GM19193 (cell line): ENCODE measurements at regions not wholly inside any gene's neighbourhood (a gene's known extent, or its start where the extent isn't known, plus 50 kb on each side); places are given as distances from the start of the nearest gene placed in this dataset.

ENCODE experiments used
- POLR2A ChIP-seq: IDR thresholded peaks from 4 replicates; pipeline ENCODE4 v1.6.1; 2011; ENCODE audit not compliant: insufficient read depth, insufficient read length; ENCODE audit errors: extremely low read depth

GRCh38 chr2:207317378-207317984 lies 151.7 kb upstream of the KLF7 start:
- no peak for TF ChIP-seq POLR2A

GRCh38 chr2:207318181-207318628 lies 152.5 kb upstream of the KLF7 start:
- no peak for TF ChIP-seq POLR2A

GRCh38 chr2:207319316-207319715 lies 153.6 kb upstream of the KLF7 start:
- no peak for TF ChIP-seq POLR2A

GRCh38 chr2:207320381-207321159 lies 154.8 kb upstream of the KLF7 start:
- no peak for TF ChIP-seq POLR2A

- no peak for TF ChIP-seq POLR2A
Measured at GRCh38 chr2:207321514-207321913, 155.8 kb upstream of the KLF7 start.

GRCh38 chr2:207324001-207324400 lies 158.3 kb upstream of the KLF7 start:
- TF ChIP-seq POLR2A: no peak

- no peak for TF ChIP-seq POLR2A
Measured at GRCh38 chr2:207327513-207327912, 161.8 kb upstream of the KLF7 start.

- TF ChIP-seq POLR2A: no peak
Measured at GRCh38 chr2:207328944-207329386, 163.2 kb upstream of the KLF7 start.

- TF ChIP-seq POLR2A: peak; percentile 35
Measured at GRCh38 chr2:207330912-207331311, 165.2 kb upstream of the KLF7 start.

GRCh38 chr2:207331674-207332073 lies 165.9 kb upstream of the KLF7 start:
- TF ChIP-seq POLR2A: no peak

- no peak for TF ChIP-seq POLR2A
Measured at GRCh38 chr2:207332480-207333212, 166.9 kb upstream of the KLF7 start.

- no peak for TF ChIP-seq POLR2A
Measured at GRCh38 chr2:207333599-207334300, 168.0 kb upstream of the KLF7 start.

GRCh38 chr2:207334301-207334623 lies 168.5 kb upstream of the KLF7 start:
- no peak for TF ChIP-seq POLR2A

- TF ChIP-seq POLR2A: no peak
Measured at GRCh38 chr2:207334624-207335371, 169.1 kb upstream of the KLF7 start.
